ENCODE measurements at regions not wholly inside any gene's neighbourhood (a gene's known extent, or its start where the extent isn't known, plus 50 kb on each side); places are given as distances from the start of the nearest gene placed in this dataset.
"Not testable (repeated sequence)": the region's sequence is repeated elsewhere in the genome, so short reads cannot be mapped to it uniquely, and the experiment has no call there.

GRCh38 chr4:27123123-27123768 is 262.6 kb downstream of the STIM2 start:
- no peak for DNase-seq

GRCh38 chr4:27123769-27124124 is 263.1 kb downstream of the STIM2 start:
- no peak for DNase-seq

GRCh38 chr4:27126895-27127294 is 266.3 kb downstream of the STIM2 start:
- not testable (repeated sequence) for DNase-seq

DNA sequence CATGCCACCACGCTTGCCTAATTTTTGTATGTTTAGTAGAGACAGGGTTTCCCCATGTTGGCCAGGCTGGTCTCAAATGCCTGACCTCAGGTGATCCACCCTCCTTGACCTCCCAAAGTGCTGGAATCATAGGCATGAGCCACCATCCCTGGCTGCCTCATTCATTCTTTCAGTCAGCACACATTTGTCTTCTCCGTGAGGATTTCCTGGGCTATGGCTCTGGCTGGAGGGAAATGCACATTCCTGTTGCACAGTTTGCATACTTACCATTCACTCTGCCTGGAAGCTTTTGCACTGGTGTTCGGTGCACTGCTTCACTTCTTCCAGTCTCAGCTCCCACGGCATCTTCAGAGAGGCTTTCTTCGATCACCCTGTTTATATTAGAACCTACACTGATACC is 267.8 kb downstream of the STIM2 start:
- DNase-seq: no peak

GRCh38 chr4:27129871-27130366 is 269.3 kb downstream of the STIM2 start:
- DNase-seq: no peak

DNA sequence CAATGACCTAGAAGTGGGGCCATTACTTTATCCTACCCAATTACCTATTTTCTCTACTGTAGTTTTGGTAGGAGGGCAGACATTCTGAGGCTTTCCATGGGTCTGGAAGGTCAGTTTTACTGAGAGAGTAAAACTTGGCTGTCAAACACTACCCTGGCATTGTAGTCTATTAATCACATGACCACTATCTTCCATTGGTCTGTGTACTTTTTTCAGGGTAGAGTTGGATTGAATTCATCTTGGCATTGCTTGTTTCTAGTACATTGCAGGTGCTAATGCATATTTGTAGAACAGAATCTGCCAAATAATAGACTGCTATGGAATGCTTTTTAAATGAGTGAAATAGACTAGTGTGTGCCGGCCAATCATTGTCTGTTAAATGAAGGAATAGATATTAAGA is 271.9 kb downstream of the STIM2 start:
- no peak for DNase-seq

DNA sequence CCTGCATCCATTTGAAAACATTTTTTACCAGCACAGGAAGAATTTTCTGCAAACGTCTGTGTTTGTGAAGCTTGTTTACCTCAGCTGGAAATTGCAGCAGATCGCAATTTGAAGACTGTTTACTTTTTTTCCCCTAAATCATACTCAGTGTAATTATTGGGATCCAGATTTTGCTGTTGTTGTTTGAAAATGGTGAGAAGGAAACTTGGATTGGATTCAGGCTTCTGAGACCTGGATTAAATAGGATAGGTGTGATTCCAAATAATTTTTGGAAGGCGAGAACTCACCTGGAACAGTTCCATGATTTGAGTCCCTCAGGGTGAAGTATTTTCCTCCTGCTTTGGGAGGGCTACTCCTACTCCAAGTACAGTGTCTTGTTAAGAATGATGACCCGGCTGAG is 279.8 kb downstream of the STIM2 start:
- no peak for DNase-seq

DNA sequence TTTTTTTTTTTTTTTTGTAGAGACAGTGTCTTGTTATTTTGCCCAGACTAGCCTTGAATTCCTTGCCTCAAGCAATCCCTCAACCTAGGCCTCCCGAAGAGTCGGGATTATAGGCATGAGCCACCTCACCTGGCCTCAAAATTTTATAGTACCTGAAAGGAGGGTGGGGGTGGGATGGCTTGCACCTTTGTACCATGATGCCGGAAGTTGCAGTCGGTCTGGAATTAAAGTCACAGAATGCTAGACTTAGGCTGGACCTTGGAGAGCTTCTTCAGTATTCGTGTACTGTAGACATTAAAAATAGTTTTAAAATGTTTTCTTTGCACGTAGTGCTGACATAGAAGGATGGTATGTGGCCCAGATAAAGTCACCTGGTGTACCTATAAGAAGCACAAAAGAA is 280.9 kb downstream of the STIM2 start:
- DNase-seq: no peak

DNA sequence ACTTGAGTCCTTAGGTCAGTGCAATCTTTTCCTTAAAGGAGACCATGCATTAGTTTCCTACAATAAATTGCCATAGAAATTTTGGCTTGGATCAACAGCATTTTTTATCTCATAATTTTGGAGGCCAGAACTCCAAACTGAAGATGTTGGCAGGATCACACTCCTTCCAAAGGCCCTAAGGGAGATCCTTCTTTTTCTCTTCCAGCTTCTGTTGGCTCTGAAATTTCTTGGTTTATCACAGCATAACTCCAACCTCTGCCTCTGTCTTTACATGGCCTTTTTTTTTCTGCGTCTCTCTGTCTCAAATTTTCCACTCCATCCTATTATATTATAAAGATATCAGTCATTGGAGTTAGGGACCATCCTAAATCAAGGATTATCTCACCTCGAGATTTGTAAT is 282.2 kb downstream of the STIM2 start:
- DNase-seq: no peak

- DNase-seq: no peak
Observed at GRCh38 chr4:27145597-27145996, 285.0 kb downstream of the STIM2 start.

DNA sequence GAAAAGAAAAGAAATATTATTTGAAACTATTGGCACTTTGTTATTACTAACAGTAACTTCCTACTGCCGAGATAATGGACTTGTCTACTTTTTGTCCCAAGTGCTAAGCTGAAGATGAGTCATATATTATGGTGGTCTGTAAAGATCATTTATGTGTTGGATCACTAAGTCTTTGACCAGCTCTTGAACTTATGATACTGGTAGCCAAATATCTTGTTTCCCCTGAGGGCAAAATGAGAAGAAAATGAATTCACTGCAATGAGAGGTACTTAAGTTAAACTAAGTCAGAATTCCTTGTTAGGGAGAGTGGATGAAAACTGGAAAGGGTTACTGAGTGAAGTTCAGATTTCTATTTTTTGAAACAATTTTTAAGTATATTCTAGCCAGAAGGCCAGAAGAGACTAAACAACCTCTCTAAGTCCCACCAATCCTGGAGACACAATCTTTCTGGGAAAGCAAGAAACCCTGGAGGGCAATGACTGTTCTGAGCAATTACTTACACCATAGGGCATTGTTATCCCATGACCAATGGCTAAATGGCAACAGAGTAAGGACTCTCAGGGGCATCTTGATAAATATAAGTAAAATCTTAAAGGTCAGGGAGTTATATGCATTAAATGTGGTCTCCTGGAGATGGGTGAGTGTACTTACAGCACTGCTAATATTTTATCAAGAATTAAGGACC is 287.7 kb downstream of the STIM2 start:
- DNase-seq: no peak

GRCh38 chr4:27149541-27150212 is 289.0 kb downstream of the STIM2 start:
- no peak for DNase-seq

DNA sequence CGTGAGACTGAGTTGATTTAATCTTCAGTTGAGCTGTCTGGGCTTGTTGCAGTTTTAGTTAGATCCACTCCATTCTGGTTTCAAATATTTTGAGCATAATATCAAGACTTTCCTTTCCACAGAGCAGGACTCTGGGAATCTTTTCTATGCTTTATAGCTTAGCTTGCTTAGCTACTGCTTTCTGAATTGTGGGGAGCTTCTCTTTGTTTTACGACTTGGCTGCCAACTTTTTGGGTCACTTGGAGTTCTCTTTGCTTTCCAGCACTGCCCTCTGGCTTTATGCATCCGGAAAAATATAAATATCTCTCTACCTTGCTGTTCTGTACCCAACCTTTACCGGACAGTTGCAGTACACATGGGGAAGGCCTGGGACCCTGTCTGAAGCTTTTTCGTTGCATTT is 292.1 kb downstream of the STIM2 start:
- DNase-seq: no peak

GRCh38 chr4:27154706-27155105 is 294.1 kb downstream of the STIM2 start:
- DNase-seq: no peak

DNA sequence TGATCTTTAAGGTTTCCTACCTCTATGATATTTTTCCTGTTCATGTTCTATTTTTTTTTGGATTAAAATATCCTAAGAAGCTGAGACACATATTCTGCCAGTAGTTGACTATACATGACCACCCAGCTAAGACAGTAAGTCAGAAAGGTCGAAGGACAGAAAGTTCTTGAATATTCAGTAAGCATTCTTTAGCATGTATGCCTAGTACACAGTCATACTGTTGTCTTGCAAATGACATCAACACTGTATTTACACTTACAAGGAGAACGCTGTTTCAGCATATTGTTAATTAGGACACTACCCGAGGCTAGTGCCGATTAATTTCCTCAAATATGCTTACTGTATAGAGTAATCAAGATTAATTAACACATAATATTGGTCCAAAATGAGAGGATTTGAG is 300.6 kb downstream of the STIM2 start:
- DNase-seq: no peak

- DNase-seq: no peak
Observed at GRCh38 chr4:27168783-27169182, 308.1 kb downstream of the STIM2 start.

DNA sequence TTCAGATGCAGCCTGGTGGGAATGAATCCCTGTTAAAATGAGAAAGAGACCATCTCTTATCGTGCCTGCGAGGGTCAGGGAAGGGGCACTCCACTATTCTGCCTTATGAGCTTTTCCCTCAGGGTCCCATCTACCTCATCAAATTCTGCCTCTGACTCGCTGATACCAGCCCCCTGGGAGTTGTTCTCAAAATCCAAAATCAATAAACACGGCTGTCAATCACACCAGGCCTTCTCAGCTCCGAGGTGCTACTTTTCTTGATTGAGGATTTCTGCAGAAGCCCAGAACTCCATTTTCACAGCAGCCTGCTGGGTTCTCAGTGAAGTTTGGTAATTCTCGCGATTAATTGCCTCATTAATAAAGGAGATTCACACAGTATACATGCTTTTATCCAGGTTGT is 312.6 kb downstream of the STIM2 start:
- DNase-seq: no peak

GRCh38 chr4:27176400-27176799 is 315.8 kb downstream of the STIM2 start:
- DNase-seq: no peak

GRCh38 chr4:27176881-27177280 is 316.2 kb downstream of the STIM2 start:
- no peak for DNase-seq

DNA sequence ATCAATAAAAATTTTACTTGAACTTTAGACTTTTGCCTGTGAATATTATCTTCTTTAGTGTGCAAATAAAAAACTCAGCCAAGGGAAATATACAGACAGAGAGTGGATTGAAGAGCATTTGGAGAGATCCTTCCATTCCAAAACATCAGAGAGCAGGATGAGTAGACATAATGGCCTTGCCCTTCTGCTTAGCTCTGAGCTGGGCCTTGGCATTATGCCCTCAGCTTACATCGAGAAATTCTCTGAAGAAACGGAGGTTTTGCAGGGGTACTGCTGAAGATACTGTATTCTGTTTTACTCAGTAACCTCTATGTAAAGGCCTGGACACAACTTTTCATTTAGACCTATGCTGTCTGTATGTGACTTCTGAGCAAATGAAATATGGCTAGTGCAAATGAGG is 317.4 kb downstream of the STIM2 start:
- no peak for DNase-seq

DNA sequence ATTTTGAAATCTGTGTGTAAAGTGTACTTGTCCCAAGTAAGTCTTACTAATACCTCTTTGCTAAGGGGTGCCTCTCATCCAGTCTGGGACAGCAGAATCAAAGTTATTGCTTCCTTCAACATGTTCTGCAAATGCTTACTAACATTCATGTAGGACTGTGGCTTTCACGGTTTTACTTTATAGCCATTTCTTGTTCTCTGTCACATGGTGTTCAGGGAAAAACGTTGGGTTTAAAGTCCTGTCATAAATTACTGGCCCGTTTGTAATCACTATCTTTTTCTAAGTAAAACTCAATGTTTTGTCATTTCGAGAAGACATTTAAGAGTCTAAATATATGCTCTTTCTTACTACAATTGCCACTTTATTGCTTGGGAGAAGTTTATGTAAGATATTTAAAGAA is 321.1 kb downstream of the STIM2 start:
- no peak for DNase-seq

DNA sequence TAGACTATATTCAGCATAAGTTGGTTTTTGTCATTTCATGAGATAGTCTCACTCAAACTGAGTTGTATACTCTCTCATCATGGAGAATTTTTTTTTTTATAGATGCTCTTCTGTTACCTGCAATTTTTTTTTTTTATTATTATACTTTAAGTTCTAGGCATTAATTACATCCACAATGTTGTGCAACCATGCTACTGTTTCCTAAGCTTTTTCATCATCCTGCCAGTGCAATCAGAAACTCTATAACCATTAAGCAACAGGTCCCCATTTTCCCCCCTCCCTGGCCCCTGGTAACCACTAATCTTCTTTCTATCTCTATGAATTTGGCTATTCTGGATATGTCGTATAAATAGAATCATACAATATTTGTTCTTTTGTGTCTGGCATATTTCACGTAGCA is 321.6 kb downstream of the STIM2 start:
- no peak for DNase-seq

- DNase-seq: no peak
Observed at GRCh38 chr4:27184508-27185155, 324.0 kb downstream of the STIM2 start.

DNA sequence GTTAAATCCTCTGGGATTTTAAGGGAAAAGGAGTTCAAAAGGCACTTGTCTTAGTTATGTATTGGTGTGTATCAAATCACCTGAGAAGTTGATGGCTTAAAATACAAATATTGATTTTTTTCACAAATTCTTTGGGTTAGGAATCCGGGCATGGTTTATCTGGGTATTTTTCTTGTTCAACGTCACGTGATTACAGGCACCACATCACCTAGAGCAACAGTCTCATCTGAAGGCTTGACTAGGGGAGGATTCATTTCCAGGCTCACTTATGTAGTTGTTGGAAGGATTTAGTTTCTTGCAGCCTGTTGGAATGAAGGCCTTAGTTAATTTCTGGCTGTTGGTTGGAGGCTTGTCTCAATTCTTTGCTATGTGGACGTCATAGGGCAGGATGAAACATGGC is 326.1 kb downstream of the STIM2 start:
- DNase-seq: no peak

Data from HCEC 1CT (cell line).